Immature natural killer cell (primary cell): ENCODE measurements at regions not wholly inside any gene's neighbourhood (a gene's known extent, or its start where the extent isn't known, plus 50 kb on each side); places are given as distances from the start of the nearest gene placed in this dataset.

Experiments
- DNase-seq, 3 donors: peaks; one replicate each; pipeline ENCODE4 v3.0.0; 2022; ENCODE audit warnings: mixed read lengths in 1 of 3
- H3K27ac Mint-ChIP-seq, 6 donors: one replicate each; pipeline ENCODE4 v1.8.0; 2020; ENCODE audit warnings: mixed read lengths in 6 of 6, mild to moderate bottlenecking in 5 of 6, inconsistent platforms in 4 of 6, moderate library complexity in 3 of 6
- H3K27me3 Mint-ChIP-seq, 3 donors: one replicate each; pipeline ENCODE4 v1.8.0; 2020 to 2021; ENCODE audit warnings: low read depth in 3 of 3, mild to moderate bottlenecking in 3 of 3, mixed read lengths in 3 of 3, moderate library complexity in 3 of 3, inconsistent platforms in 1 of 3
- H3K36me3 Mint-ChIP-seq, 3 donors: one replicate each; pipeline ENCODE4 v1.8.0; 2020; ENCODE audit warnings: mixed read lengths in 3 of 3, inconsistent platforms in 2 of 3, mild to moderate bottlenecking in 2 of 3
- H3K4me1 Mint-ChIP-seq, 2 donors: one replicate each; pipeline ENCODE4 v1.8.0; 2020; ENCODE audit warnings: inconsistent platforms in 2 of 2, mild to moderate bottlenecking in 2 of 2, mixed read lengths in 2 of 2, moderate library complexity in 1 of 2
- H3K4me3 Mint-ChIP-seq, 5 donors: one replicate each; pipeline ENCODE4 v1.8.0; 2020; ENCODE audit warnings: mild to moderate bottlenecking in 5 of 5, mixed read lengths in 5 of 5, inconsistent platforms in 3 of 5, moderate library complexity in 3 of 5
- H3K9me3 Mint-ChIP-seq, 6 donors: one replicate each; pipeline ENCODE4 v1.8.0; 2020; ENCODE audit warnings: mild to moderate bottlenecking in 6 of 6, mixed read lengths in 6 of 6, inconsistent platforms in 4 of 6, moderate library complexity in 3 of 6

- Mint-ChIP-seq H3K36me3 (peaks cover 0 to 5% (median 0%) of the 10 kb centered on the region in 3 donors), H3K27me3 (peaks cover 0 to 6% (median 0%) of the 10 kb centered on the region in 3 donors), H3K27ac (no peak overlapping the region), H3K9me3 (no peaks in the 10 kb centered on the region), H3K4me1 (peaks cover 15 to 24% of the 10 kb centered on the region in 2 donors), H3K4me3 (no peak overlapping the region)
- DNase-seq = no peak
Measured at GRCh38 chr5:54707841-54708240, 190.3 kb downstream of the SNX18 start.

- H3K9me3 Mint-ChIP-seq = no peaks in the 10 kb centered on the region
- DNase-seq = peak in 1 of 3 donors; percentile 17
- peaks cover 0 to 7% (median 0%) of the 10 kb centered on the region in 3 donors for H3K36me3 Mint-ChIP-seq
- H3K27me3 Mint-ChIP-seq = peaks cover 2 to 6% (median 4%) of the 10 kb centered on the region in 3 donors
- H3K4me3 Mint-ChIP-seq = peak overlapping the region; percentile 1 to 51 (median 28)
- peaks cover 15 to 28% of the 10 kb centered on the region in 2 donors for H3K4me1 Mint-ChIP-seq
- peak overlapping the region in 4 of 6 donors; percentile 1 to 67 (median 42) for H3K27ac Mint-ChIP-seq
Measured at GRCh38 chr5:54705994-54706653, 188.6 kb downstream of the SNX18 start.

GRCh38 chr5:54704825-54705224 is 187.3 kb downstream of the SNX18 start:
- H3K4me3 Mint-ChIP-seq = no peak overlapping the region
- peaks cover 0 to 7% (median 0%) of the 10 kb centered on the region in 3 donors for H3K36me3 Mint-ChIP-seq
- peaks cover 15 to 28% of the 10 kb centered on the region in 2 donors for H3K4me1 Mint-ChIP-seq
- no peaks in the 10 kb centered on the region for H3K9me3 Mint-ChIP-seq
- DNase-seq = no peak
- H3K27ac Mint-ChIP-seq = no peak overlapping the region
- H3K27me3 Mint-ChIP-seq = peaks cover 2 to 5% (median 5%) of the 10 kb centered on the region in 3 donors

DNA sequence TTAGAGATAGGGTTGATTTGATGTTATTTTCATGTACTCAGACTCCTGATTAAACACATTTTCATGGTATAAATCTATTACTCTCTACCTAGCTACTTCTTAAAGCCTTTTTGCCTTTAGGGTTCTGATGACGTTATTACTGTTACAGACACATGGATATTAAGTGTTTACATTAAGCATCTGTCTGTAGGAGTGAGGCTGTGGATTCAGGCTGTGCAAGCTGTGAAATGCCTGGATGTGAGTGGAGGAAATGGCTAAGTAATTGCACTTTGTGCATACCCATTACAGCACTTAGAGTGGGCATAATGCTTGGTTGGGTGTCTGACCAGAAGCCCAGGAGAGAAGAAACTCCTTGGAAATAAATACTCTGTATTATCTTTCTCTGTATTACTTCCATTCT is 186.8 kb downstream of the SNX18 start:
- Mint-ChIP-seq H3K4me1 (peaks cover 15 to 28% of the 10 kb centered on the region in 2 donors), H3K27ac (no peak overlapping the region), H3K9me3 (no peaks in the 10 kb centered on the region), H3K27me3 (peaks cover 1 to 5% (median 2%) of the 10 kb centered on the region in 3 donors), H3K4me3 (no peak overlapping the region), H3K36me3 (peaks cover 0 to 7% (median 0%) of the 10 kb centered on the region in 3 donors)
- no peak for DNase-seq

- H3K4me1 Mint-ChIP-seq = peaks cover 15 to 28% of the 10 kb centered on the region in 2 donors
- no peak overlapping the region for H3K27ac Mint-ChIP-seq
- no peak for DNase-seq
- peaks cover 0 to 7% (median 0%) of the 10 kb centered on the region in 3 donors for H3K36me3 Mint-ChIP-seq
- no peak overlapping the region for H3K4me3 Mint-ChIP-seq
- no peaks in the 10 kb centered on the region for H3K9me3 Mint-ChIP-seq
- H3K27me3 Mint-ChIP-seq = peaks cover 0 to 5% (median 2%) of the 10 kb centered on the region in 3 donors
Measured at GRCh38 chr5:54703565-54704255, 186.2 kb downstream of the SNX18 start.

- no peak for DNase-seq
- Mint-ChIP-seq H3K36me3 (peaks cover 0 to 7% (median 0%) of the 10 kb centered on the region in 3 donors), H3K4me3 (no peak overlapping the region), H3K27ac (no peak overlapping the region), H3K27me3 (peaks cover 0 to 5% (median 2%) of the 10 kb centered on the region in 3 donors), H3K9me3 (no peaks in the 10 kb centered on the region), H3K4me1 (peaks cover 15 to 28% of the 10 kb centered on the region in 2 donors)
Measured at GRCh38 chr5:54703133-54703532, 185.6 kb downstream of the SNX18 start.

DNA sequence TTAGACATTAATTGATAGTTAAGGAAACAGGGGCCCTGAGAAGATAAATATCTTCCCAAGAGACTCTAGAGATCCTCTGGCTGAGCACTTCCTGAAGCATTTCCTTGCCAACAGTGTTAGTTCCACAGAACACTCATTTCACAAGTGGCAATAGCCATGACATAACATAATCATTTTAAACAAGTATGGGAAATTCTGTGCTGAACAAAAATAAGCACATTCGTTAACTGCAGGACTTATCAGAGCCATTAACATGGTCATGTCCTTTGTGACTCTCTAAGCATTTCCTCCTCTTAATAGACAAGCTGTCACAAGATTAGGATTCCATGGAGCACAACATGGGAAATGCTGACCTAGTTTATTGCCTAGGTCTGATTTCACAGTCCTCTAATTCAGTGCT is 184.9 kb downstream of the SNX18 start:
- no peak for DNase-seq
- Mint-ChIP-seq H3K4me1 (peaks cover 15 to 28% of the 10 kb centered on the region in 2 donors), H3K9me3 (no peaks in the 10 kb centered on the region), H3K27ac (no peak overlapping the region), H3K4me3 (no peak overlapping the region), H3K27me3 (peaks cover 0 to 5% (median 2%) of the 10 kb centered on the region in 3 donors), H3K36me3 (peaks cover 0 to 7% (median 0%) of the 10 kb centered on the region in 3 donors)

GRCh38 chr5:54700986-54701578 is 183.5 kb downstream of the SNX18 start:
- Mint-ChIP-seq H3K27me3 (peaks cover 0 to 5% (median 3%) of the 10 kb centered on the region in 3 donors), H3K9me3 (no peaks in the 10 kb centered on the region), H3K4me1 (peaks cover 6 to 15% of the 10 kb centered on the region in 2 donors), H3K27ac (no peak overlapping the region), H3K36me3 (peaks cover 0 to 10% (median 0%) of the 10 kb centered on the region in 3 donors), H3K4me3 (no peak overlapping the region)
- DNase-seq = no peak

DNA sequence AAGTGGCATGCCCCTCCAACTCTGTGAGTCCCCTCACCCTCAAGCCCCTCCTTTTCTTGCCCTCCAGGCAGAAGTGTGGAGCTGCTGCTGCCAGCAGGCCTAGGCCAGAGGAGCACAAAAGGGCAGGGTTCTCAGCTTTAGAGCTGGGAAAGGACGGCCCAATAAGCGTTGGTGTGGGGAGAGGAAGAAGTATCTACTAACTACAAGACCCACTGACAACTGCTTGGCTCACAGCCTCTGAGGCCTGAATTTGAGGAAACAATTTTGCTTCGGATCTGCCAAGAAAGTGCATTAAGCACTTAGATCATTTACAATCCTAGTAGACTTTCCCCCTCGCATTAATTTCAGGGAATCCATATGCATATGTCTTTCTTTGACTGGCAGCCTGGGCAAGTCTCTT is 179.4 kb downstream of the SNX18 start:
- Mint-ChIP-seq H3K27me3 (peaks cover 3 to 5% (median 4%) of the 10 kb centered on the region in 3 donors), H3K4me3 (no peak overlapping the region), H3K4me1 (peaks cover 0 to 3% of the 10 kb centered on the region in 2 donors), H3K27ac (no peak overlapping the region), H3K9me3 (no peaks in the 10 kb centered on the region), H3K36me3 (peaks cover 0 to 10% (median 0%) of the 10 kb centered on the region in 3 donors)
- DNase-seq = no peak

DNA sequence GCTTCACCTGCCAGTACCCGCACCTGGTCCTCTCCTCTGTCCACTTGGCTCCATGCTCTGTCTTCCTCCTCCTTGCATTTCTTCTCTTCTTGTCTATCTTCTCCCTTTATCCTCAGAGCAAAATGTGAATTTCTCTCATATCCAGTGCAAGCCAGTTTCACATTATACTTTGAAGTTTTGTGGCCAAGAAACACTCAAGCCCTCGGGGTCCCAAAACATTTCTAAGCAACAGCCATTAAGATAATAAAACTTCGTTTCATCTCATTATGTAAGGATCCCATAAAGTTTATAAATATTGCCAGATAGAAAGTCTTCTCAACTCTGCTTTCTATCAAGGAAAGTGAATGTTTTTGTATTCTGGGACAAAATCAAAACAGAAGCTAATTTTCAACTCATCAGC is 178.8 kb downstream of the SNX18 start:
- H3K9me3 Mint-ChIP-seq = no peaks in the 10 kb centered on the region
- H3K36me3 Mint-ChIP-seq = peaks cover 0 to 5% (median 0%) of the 10 kb centered on the region in 3 donors
- peaks cover 1 to 4% (median 3%) of the 10 kb centered on the region in 3 donors for H3K27me3 Mint-ChIP-seq
- DNase-seq = no peak
- H3K4me3 Mint-ChIP-seq = no peak overlapping the region
- peaks cover 2 to 3% of the 10 kb centered on the region in 2 donors for H3K4me1 Mint-ChIP-seq
- H3K27ac Mint-ChIP-seq = no peak overlapping the region

- no peak for DNase-seq
- Mint-ChIP-seq H3K4me3 (no peak overlapping the region), H3K36me3 (peaks cover 0 to 3% (median 0%) of the 10 kb centered on the region in 3 donors), H3K4me1 (peaks cover 12 to 13% of the 10 kb centered on the region in 2 donors), H3K9me3 (no peaks in the 10 kb centered on the region), H3K27me3 (peaks cover 0 to 6% (median 1%) of the 10 kb centered on the region in 3 donors), H3K27ac (no peak overlapping the region)
Measured at GRCh38 chr5:54695198-54695966, 177.8 kb downstream of the SNX18 start.

GRCh38 chr5:54693936-54694657 is 176.5 kb downstream of the SNX18 start:
- Mint-ChIP-seq H3K27ac (no peak overlapping the region), H3K9me3 (peaks cover 0 to 2% (median 0%) of the 10 kb centered on the region in 6 donors), H3K4me1 (peaks cover 22 to 24% of the 10 kb centered on the region in 2 donors), H3K4me3 (no peak overlapping the region), H3K27me3 (peaks cover 0 to 6% (median 1%) of the 10 kb centered on the region in 3 donors), H3K36me3 (peaks cover 0 to 3% (median 0%) of the 10 kb centered on the region in 3 donors)
- no peak for DNase-seq

- Mint-ChIP-seq H3K27ac (no peak overlapping the region), H3K27me3 (peaks cover 0 to 6% (median 1%) of the 10 kb centered on the region in 3 donors), H3K4me1 (peaks cover 22 to 24% of the 10 kb centered on the region in 2 donors), H3K9me3 (peaks cover 0 to 2% (median 0%) of the 10 kb centered on the region in 6 donors), H3K4me3 (no peak overlapping the region), H3K36me3 (peaks cover 0 to 3% (median 0%) of the 10 kb centered on the region in 3 donors)
- no peak for DNase-seq
Measured at GRCh38 chr5:54692631-54693030, 175.1 kb downstream of the SNX18 start.
